ENCODE measurements at regions not wholly inside any gene's neighbourhood (a gene's known extent, or its start where the extent isn't known, plus 50 kb on each side); places are given as distances from the start of the nearest gene placed in this dataset.

- TF ChIP-seq CHD4 (IDR thresholded peaks at IDR 0.05; ENCODE audit: borderline replicate concordance, low read length) = no peak
- no peak for TF ChIP-seq MAFG (CRISPR knock-in tag; IDR thresholded peaks at IDR 0.05)
- TF ChIP-seq ZNF318 (CRISPR knock-in tag; IDR thresholded peaks at IDR 0.05) = no peak
- no peak for TF ChIP-seq CTCF (CRISPR knock-in tag; IDR thresholded peaks at IDR 0.05)
- peak; percentile 94 for TF ChIP-seq MAFF (IDR thresholded peaks at IDR 0.05; ENCODE audit: low read depth, low read length)
- TF ChIP-seq NCOA2 (CRISPR knock-in tag; IDR thresholded peaks at IDR 0.05) = no peak
- TF ChIP-seq MXI1 (IDR thresholded peaks at IDR 0.05; ENCODE audit: borderline replicate concordance, low read depth, low read length) = no peak
- TF ChIP-seq ZNF616 (CRISPR knock-in tag; IDR thresholded peaks at IDR 0.05; ENCODE audit: low read depth) = no peak
- no peak for TF ChIP-seq MAX (IDR thresholded peaks at IDR 0.05)
- TF ChIP-seq SAFB2 (CRISPR knock-in tag; IDR thresholded peaks at IDR 0.05; ENCODE audit: borderline replicate concordance, low read depth) = no peak
- TF ChIP-seq MAFK (conservative IDR thresholded peaks at IDR 0.05 in 1 of 2, IDR thresholded peaks at IDR 0.05 in 1 of 2; ENCODE audit: low read length in 2 of 2) = peak; percentile 81 to 98
- no peak for TF ChIP-seq POLR2G (IDR thresholded peaks at IDR 0.05; ENCODE audit: low read depth, low read length)
- no peak for TF ChIP-seq ZNF792 (CRISPR knock-in tag; IDR thresholded peaks at IDR 0.05)
Measured at GRCh38 chr4:58843455-58843854, 1733.3 kb upstream of the IGFBP7 start.

All from HepG2 (cell line).